ENCODE measurements at regions not wholly inside any gene's neighbourhood (a gene's known extent, or its start where the extent isn't known, plus 50 kb on each side); places are given as distances from the start of the nearest gene placed in this dataset.
A peak's percentile ranks its signal among the peaks of the same experiment; 100 is the strongest.

- Histone ChIP-seq H3K4me3 (ENCODE audit: insufficient read depth, low read length) (no peak overlapping the region), H3K79me2 (ENCODE audit: insufficient read depth, low read length) (no peaks in the 10 kb centered on the region), H3K9me3 (ENCODE audit: low read depth, low read length) (no peaks in the 10 kb centered on the region), H3K36me3 (ENCODE audit: insufficient read depth, low read length) (no peaks in the 10 kb centered on the region), H3K4me1 (ENCODE audit: insufficient read depth, low read length) (no peaks in the 10 kb centered on the region), H3K27ac (ENCODE audit: low read depth, low read length) (no peak overlapping the region), H3K27me3 (ENCODE audit: insufficient read depth, low read length) (no peaks in the 10 kb centered on the region), H4K20me1 (ENCODE audit: insufficient read depth, low read length) (no peaks in the 10 kb centered on the region), H3K4me2 (ENCODE audit: insufficient read depth, low read length) (no peak overlapping the region), H2AFZ (ENCODE audit: low read length) (no peak overlapping the region)
- no peak for DNase-seq (ENCODE audit: insufficient read length, low spot score, missing footprints)
- TF ChIP-seq, protein P1, sequence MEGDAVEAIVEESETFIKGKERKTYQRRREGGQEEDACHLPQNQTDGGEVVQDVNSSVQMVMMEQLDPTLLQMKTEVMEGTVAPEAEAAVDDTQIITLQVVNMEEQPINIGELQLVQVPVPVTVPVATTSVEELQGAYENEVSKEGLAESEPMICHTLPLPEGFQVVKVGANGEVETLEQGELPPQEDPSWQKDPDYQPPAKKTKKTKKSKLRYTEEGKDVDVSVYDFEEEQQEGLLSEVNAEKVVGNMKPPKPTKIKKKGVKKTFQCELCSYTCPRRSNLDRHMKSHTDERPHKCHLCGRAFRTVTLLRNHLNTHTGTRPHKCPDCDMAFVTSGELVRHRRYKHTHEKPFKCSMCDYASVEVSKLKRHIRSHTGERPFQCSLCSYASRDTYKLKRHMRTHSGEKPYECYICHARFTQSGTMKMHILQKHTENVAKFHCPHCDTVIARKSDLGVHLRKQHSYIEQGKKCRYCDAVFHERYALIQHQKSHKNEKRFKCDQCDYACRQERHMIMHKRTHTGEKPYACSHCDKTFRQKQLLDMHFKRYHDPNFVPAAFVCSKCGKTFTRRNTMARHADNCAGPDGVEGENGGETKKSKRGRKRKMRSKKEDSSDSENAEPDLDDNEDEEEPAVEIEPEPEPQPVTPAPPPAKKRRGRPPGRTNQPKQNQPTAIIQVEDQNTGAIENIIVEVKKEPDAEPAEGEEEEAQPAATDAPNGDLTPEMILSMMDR (IDR thresholded peaks at IDR 0.05; ENCODE audit: extremely low read depth, low read depth, low read length): no peak
These were observed 72.1 kb upstream of the HDGFL1 start for GRCh38 chr6:22497276-22497675.

DNA sequence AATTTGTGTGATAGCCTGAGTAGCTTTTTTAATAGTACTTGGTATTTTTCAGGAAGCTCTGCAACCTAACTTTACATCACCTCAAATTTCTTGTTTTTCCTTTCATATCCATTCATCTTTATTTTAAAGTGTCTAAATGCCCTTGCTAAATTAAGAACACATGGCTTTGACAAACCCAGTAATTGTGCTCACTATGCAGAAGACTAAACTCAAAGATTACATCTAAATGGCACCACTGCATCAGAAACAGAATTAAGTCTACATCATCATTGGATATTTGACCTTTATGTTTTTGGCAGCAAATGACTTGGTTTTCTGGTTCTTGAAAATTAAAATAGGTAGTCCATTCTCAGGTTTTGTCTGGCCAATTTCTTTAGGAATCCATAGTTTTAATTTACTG is 69.6 kb upstream of the HDGFL1 start:
- TF ChIP-seq, protein P1 (IDR thresholded peaks at IDR 0.05; ENCODE audit: extremely low read depth, low read depth, low read length): no peak
- no peaks in the 10 kb centered on the region for H3K27me3 ChIP-seq (ENCODE audit: insufficient read depth, low read length)
- no peak overlapping the region for H2AFZ ChIP-seq (ENCODE audit: low read length)
- H3K9me3 ChIP-seq (ENCODE audit: low read depth, low read length): no peaks in the 10 kb centered on the region
- DNase-seq (ENCODE audit: insufficient read length, low spot score, missing footprints): no peak
- H3K4me3 ChIP-seq (ENCODE audit: insufficient read depth, low read length): no peak overlapping the region
- no peaks in the 10 kb centered on the region for H3K79me2 ChIP-seq (ENCODE audit: insufficient read depth, low read length)
- H3K36me3 ChIP-seq (ENCODE audit: insufficient read depth, low read length): no peaks in the 10 kb centered on the region
- no peaks in the 10 kb centered on the region for H3K4me1 ChIP-seq (ENCODE audit: insufficient read depth, low read length)
- H4K20me1 ChIP-seq (ENCODE audit: insufficient read depth, low read length): no peaks in the 10 kb centered on the region
- no peak overlapping the region for H3K4me2 ChIP-seq (ENCODE audit: insufficient read depth, low read length)
- H3K27ac ChIP-seq (ENCODE audit: low read depth, low read length): no peak overlapping the region

GRCh38 chr6:22506496-22506895 is 62.9 kb upstream of the HDGFL1 start:
- no peaks in the 10 kb centered on the region for H3K36me3 ChIP-seq (ENCODE audit: insufficient read depth, low read length)
- no peak overlapping the region for H2AFZ ChIP-seq (ENCODE audit: low read length)
- no peaks in the 10 kb centered on the region for H3K27me3 ChIP-seq (ENCODE audit: insufficient read depth, low read length)
- TF ChIP-seq, protein P1 (IDR thresholded peaks at IDR 0.05; ENCODE audit: extremely low read depth, low read depth, low read length): no peak
- DNase-seq (ENCODE audit: insufficient read length, low spot score, missing footprints): no peak
- H3K27ac ChIP-seq (ENCODE audit: low read depth, low read length): no peak overlapping the region
- H3K9me3 ChIP-seq (ENCODE audit: low read depth, low read length): no peaks in the 10 kb centered on the region
- no peak overlapping the region for H3K4me3 ChIP-seq (ENCODE audit: insufficient read depth, low read length)
- no peaks in the 10 kb centered on the region for H4K20me1 ChIP-seq (ENCODE audit: insufficient read depth, low read length)
- H3K4me2 ChIP-seq (ENCODE audit: insufficient read depth, low read length): no peak overlapping the region
- H3K4me1 ChIP-seq (ENCODE audit: insufficient read depth, low read length): no peaks in the 10 kb centered on the region
- H3K79me2 ChIP-seq (ENCODE audit: insufficient read depth, low read length): no peaks in the 10 kb centered on the region

DNA sequence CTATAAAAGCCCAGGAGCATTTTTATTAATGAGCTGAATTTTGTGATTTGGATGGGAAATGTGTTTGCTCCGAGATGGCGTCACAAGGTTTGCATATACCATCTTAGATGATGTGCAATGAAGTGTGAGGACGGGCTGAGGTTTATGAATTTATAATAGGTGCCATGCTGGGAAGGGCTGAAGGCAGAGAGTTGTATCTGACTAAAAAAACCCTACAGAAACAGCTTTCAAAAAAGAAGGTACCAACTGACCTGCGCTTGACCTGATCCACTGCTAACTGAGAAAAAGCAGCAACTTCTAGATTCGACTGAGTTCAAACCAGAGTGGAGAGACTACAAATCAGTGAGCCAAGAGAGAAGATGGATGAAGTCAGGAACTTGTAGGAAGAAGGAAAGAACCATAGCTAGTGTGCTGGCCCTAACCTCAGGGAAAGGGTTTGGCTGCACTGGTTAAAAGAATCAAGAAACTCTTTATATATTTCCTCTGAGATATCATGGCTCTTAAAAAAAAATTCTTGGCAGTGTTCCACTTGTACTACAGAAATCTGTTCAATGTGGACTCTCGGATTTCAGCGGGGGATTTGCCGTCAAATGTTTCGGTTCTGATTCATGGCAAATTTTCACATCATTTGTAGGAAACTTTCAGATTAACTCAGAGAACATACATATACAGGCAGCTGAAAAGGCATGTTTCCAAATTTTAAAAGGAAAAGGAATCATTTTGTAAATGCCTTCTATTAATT is 56.5 kb upstream of the HDGFL1 start:
- Histone ChIP-seq H3K9me3 (ENCODE audit: low read depth, low read length) (no peaks in the 10 kb centered on the region), H3K27ac (ENCODE audit: low read depth, low read length) (no peak overlapping the region), H3K36me3 (ENCODE audit: insufficient read depth, low read length) (no peaks in the 10 kb centered on the region), H3K27me3 (ENCODE audit: insufficient read depth, low read length) (no peaks in the 10 kb centered on the region), H4K20me1 (ENCODE audit: insufficient read depth, low read length) (no peaks in the 10 kb centered on the region), H3K4me3 (ENCODE audit: insufficient read depth, low read length) (no peak overlapping the region), H3K79me2 (ENCODE audit: insufficient read depth, low read length) (no peaks in the 10 kb centered on the region), H3K4me2 (ENCODE audit: insufficient read depth, low read length) (no peak overlapping the region), H2AFZ (ENCODE audit: low read length) (peak overlapping the region; percentile 60), H3K4me1 (ENCODE audit: insufficient read depth, low read length) (no peaks in the 10 kb centered on the region)
- TF ChIP-seq, protein P1 (IDR thresholded peaks at IDR 0.05; ENCODE audit: extremely low read depth, low read depth, low read length): no peak
- peak; percentile 50 for DNase-seq (ENCODE audit: insufficient read length, low spot score, missing footprints)

All from osteoblast (primary cell).